Stimulated activated CD8-positive, alpha-beta memory T cell treated with anti-CD3 and anti-CD28 coated beads, Interleukin-7, amount 100 ng/mL, for 1 hour (primary cell): ENCODE measurements at regions not wholly inside any gene's neighbourhood (a gene's known extent, or its start where the extent isn't known, plus 50 kb on each side); places are given as distances from the start of the nearest gene placed in this dataset.

Source experiments
- DNase-seq, 2 donors: peaks; one replicate each; pipeline ENCODE4 v3.0.0-alpha.2; 2020; ENCODE audit warnings: low read depth in 2 of 2

- DNase-seq: no peak
Observed at GRCh38 chr12:4106621-4107020, 166.9 kb upstream of the CCND2 start.

GRCh38 chr12:4104722-4105244 lies 168.8 kb upstream of the CCND2 start:
- no peak for DNase-seq

GRCh38 chr12:4099276-4099675 lies 174.3 kb upstream of the CCND2 start:
- no peak for DNase-seq

DNA sequence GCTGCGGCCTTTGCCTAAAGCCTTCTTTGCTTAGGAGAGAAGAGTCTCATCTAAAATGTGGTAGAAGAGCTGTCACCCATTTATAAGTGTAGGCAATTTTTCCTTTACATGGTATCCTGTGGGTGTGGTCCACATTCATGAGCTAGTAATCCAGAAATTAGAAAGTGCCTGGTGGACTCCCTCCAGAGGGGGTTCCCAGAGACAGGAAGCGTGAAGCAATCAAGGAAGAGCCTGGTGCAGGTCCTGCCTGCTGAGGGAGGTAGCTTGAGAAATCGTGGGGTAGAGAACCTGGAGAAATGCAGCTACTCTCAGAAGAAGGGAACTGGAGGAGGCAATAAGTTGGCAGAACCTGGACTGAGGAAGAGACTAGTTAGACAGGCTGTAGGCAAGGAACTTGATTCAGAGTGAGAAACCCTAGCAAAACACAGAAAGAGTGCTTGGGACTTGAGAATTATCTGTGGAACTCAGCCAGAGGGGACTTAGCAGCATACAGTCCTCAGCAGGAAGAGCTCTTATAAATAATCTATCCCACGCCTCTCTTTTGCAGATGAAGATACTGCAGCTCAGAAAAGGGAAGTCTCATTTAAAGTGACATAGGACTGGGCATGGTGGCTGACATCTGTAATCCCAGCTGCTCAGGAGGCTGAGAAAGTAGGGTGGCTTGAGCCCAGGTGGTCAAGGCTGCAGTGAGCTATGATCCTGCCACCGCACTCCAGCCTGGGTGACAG lies 182.4 kb upstream of the CCND2 start:
- DNase-seq: no peak

- DNase-seq: no peak
Observed at GRCh38 chr12:4089956-4090355, 183.6 kb upstream of the CCND2 start.

DNA sequence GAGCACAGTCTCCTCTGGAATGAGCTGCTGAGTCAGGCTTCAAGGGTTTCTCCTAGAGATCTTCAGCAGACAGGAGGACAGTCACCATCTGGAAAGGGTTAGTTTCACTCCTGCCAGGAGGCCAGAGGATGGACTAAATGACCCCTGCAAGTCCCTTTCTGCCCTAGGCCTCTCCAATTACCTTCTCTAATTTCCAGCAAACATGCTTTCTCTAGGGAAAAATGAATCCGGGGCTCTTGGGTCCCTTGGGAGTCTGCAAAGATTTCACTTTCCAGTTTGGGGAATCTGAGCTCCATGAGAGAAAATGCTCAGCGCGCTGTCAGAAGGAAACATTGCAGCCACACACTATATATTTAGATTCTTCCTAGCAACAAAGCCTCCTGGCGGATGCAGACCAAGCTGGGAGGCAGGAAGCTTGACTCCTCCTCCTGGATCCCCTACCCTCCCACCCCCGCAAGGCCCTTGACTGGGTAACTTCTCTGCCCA lies 184.4 kb upstream of the CCND2 start:
- DNase-seq: no peak

- DNase-seq: no peak
Observed at GRCh38 chr12:4088451-4088850, 185.1 kb upstream of the CCND2 start.

- no peak for DNase-seq
Observed at GRCh38 chr12:4086481-4086880, 187.1 kb upstream of the CCND2 start.

GRCh38 chr12:4084573-4084972 lies 189.0 kb upstream of the CCND2 start:
- DNase-seq: no peak

- no peak for DNase-seq
Observed at GRCh38 chr12:4082809-4083403, 190.7 kb upstream of the CCND2 start.

DNA sequence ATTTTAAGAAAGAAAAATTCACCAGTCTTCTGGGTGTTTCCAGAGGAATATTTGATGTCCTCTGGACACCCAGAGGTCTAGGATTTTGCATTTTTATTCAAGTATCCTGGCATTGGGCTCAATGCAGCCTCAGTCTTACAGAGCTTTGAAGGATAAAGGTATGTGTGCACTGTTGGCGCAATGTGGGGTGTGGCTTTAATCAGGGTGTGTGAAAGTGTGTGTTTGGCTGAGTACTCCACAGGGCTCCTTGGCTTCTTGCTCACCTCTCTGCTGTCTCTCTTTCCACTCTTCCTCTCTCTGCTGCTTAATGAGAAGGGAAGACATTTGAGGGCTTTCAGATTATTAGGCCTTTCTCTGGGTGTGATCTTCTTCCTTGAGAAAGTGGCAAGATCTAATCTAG lies 193.3 kb upstream of the CCND2 start:
- DNase-seq: no peak

GRCh38 chr12:4074129-4074528 lies 199.4 kb upstream of the CCND2 start:
- DNase-seq: no peak

GRCh38 chr12:4069670-4070010 lies 196.4 kb upstream of the PARP11 start:
- no peak for DNase-seq

GRCh38 chr12:4068981-4069669 lies 195.9 kb upstream of the PARP11 start:
- DNase-seq: no peak

- no peak for DNase-seq
Observed at GRCh38 chr12:4064008-4064407, 190.8 kb upstream of the PARP11 start.

- DNase-seq: no peak
Observed at GRCh38 chr12:4059898-4060568, 186.8 kb upstream of the PARP11 start.

GRCh38 chr12:4056910-4057845 lies 184.0 kb upstream of the PARP11 start:
- DNase-seq: no peak

DNA sequence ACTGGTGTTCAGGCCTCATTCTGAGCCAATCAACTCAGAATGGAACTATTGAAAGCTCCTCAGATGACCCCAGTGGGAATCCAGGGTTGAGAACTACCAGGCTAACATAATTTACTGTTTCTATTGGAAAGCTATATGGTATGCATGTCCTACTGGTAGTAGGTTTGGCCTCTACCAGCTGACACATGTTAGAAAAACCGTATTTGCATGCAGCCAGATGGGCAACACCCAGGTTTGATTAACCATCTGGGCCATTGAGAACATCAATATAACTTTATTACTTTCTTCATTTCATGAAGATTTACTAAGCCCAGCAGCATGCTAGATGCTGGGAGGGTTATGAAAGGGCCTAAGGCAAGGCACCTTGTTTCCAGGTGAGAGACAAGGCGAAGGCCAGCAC lies 181.4 kb upstream of the PARP11 start:
- no peak for DNase-seq

DNA sequence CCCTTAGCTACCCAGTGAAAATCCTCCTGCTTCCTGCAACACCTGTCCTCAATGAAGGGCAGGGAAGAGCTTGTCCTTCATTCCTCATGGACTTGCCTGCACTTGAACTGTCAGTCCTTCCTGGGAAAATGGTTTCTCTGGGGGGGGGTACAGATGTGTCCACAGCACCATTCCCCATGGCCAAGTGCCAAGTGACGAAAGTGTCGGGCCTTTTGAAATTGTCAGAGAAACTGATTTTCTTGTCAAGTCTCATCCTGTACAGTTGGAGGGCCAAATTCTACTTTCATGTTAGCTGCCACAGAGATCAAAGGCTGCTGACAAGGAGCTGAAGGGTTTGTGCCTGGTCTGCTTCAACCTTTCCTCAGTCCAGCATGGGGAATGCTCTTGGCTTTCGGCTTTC lies 179.5 kb upstream of the PARP11 start:
- DNase-seq: no peak

DNA sequence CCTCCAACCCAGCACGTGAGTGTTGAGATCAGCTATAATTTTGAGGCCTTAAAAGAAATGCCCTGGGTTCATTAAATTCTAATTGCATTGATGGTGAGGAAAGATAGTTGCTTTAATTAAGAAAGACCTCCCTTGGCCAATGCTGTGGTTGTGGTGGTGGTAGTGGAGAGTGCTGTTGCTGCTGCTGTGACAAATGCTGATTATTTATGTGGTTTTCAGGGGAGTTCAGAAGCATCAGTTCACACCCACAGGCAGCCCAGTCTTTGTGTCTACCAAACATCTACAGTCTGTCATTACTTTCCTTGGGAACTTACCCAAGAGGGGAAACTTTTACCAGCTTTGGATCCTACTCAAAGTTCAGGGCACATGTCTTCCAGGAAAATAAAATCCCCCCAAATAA lies 178.4 kb upstream of the PARP11 start:
- DNase-seq: no peak

DNA sequence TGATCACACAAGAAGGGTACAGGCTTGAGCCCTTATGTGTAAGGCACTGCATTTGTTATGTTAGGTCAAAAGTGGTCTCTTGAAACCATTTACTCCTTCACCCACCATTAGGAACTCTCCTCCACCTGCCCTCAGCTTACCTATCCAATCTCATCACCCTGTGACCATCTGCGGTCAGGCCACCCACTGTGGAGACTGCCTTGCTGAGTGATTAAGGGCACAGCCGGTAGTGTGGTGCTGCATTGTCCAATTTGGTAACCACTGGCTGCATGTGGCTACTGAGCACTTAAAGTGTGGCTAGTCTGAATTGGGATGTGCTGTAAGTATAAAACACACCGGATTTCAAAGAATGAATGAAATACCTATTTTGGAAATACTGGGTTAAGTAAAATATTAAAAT lies 177.1 kb upstream of the PARP11 start:
- DNase-seq: no peak
